Cardiac muscle cell (in vitro differentiated cells and primary cell): ENCODE measurements at regions not wholly inside any gene's neighbourhood (a gene's known extent, or its start where the extent isn't known, plus 50 kb on each side); places are given as distances from the start of the nearest gene placed in this dataset.
"Not testable (repeated sequence)": the region's sequence is repeated elsewhere in the genome, so short reads cannot be mapped to it uniquely, and the experiment has no call there.

Source experiments
- DNase-seq, 2 donors: peaks; one replicate each; pipeline versions ENCODE4 v3.0.0 to v3.0.0-alpha.2; 2010 to 2017; ENCODE audit warnings: low read depth in 1 of 2, low spot score in 1 of 2
- H3K27ac ChIP-seq: fragments of 200-600 bp; sonication (generic); 2 replicates; pipeline ENCODE4 v1.5.1; 2016
- H3K27me3 ChIP-seq: fragments of 200-600 bp; sonication (generic); 2 replicates; pipeline ENCODE4 v1.6.0; 2016; ENCODE audit warnings: control low read depth
- H3K36me3 ChIP-seq: fragments of 200-600 bp; sonication (generic); 2 replicates; pipeline ENCODE4 v1.5.1; 2016; ENCODE audit warnings: control low read depth
- H3K4me1 ChIP-seq: fragments of 200-600 bp; sonication (generic); 2 replicates; pipeline ENCODE4 v1.8.1; 2017; ENCODE audit warnings: low read depth, mild to moderate bottlenecking, mixed run types
- H3K4me3 ChIP-seq: fragments of 200-600 bp; sonication (generic); 2 replicates; pipeline ENCODE4 v1.5.1; 2016; ENCODE audit warnings: mild to moderate bottlenecking
- H3K9me3 ChIP-seq: fragments of 200-600 bp; sonication (generic); 2 replicates; pipeline ENCODE4 v1.5.1; 2017; ENCODE audit warnings: low read depth, mild to moderate bottlenecking, control low read depth
- CTCF ChIP-seq: IDR thresholded peaks from 2 replicates; pipeline ENCODE4 v1.5.1; 2012; ENCODE audit warnings: low read depth, mild to moderate bottlenecking, low read length

DNA sequence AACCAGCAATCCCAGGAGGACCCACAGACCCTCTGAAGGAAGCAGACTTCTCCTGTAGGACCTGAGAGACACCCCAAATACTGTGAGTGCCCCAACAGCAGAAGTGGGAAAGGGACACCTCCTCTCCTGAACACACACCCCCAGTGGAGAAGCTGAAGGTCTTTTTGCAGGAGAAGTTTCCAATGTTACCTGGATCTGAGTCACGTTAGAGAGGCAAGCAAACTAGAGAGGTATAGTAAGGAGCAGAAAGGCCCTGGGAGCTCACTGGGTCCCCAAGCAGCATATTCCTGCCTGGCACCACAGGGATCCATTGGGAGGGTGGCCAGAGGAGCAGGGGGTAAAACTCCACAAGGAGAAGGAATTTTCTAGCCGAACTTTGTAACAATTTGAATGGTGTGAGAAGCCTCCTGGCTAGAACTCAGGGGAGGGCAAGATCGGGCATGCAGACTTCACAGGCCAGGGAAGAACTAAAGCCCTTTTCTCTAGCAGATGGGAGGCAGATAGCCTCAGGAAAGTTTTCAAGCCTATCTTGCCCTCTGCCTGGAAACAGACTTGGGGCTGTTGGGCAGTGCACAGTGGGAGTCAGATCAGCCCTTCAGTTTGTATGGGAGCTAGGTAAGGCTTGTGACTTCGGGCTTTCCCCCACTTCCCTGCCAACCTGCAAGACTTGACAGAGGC lies 68.2 kb upstream of the SSTR4 start:
- no peak overlapping the region for H3K27ac ChIP-seq
- H3K9me3 ChIP-seq = no peaks in the 10 kb centered on the region
- no peak for DNase-seq
- TF ChIP-seq CTCF = no peak
- H3K4me3 ChIP-seq = no peak overlapping the region
- no peaks in the 10 kb centered on the region for H3K27me3 ChIP-seq
- no peaks in the 10 kb centered on the region for H3K4me1 ChIP-seq
- H3K36me3 ChIP-seq = no peaks in the 10 kb centered on the region

GRCh38 chr20:22967706-22968105 lies 67.4 kb upstream of the SSTR4 start:
- not testable (repeated sequence) for H3K36me3 ChIP-seq, H3K4me1 ChIP-seq, DNase-seq, H3K27ac ChIP-seq, H3K4me3 ChIP-seq, H3K9me3 ChIP-seq, H3K27me3 ChIP-seq

DNA sequence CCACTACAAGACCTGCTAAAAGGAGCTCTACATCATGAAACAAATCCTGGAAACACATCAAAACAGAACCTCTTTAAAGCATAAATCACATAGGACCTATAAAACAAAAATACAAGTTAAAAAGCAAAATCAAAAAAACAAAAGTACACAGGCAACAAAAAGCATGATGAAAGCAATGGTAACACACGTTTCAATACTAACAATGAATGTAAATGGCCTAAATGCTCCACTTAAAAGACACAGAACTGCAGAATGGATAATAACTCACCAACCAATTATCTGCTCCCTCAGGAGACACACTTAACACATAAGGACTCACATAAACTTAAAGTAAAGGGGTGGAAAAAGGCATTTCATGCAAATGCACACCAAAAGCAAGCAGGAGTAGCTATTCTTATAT lies 66.1 kb upstream of the SSTR4 start:
- H3K9me3 ChIP-seq, H3K4me3 ChIP-seq, H3K27ac ChIP-seq, H3K27me3 ChIP-seq, H3K36me3 ChIP-seq, DNase-seq, H3K4me1 ChIP-seq: not testable (repeated sequence)

GRCh38 chr20:22971077-22971476 lies 64.0 kb upstream of the SSTR4 start:
- H3K36me3 ChIP-seq, H3K9me3 ChIP-seq, DNase-seq, H3K27ac ChIP-seq, H3K4me1 ChIP-seq, H3K4me3 ChIP-seq: not testable (repeated sequence)
- peaks cover 11% of the 10 kb centered on the region for H3K27me3 ChIP-seq

GRCh38 chr20:22974354-22974753 lies 60.8 kb upstream of the SSTR4 start:
- Histone ChIP-seq H3K9me3 (no peaks in the 10 kb centered on the region), H3K4me1 (no peaks in the 10 kb centered on the region), H3K4me3 (no peak overlapping the region), H3K36me3 (no peaks in the 10 kb centered on the region), H3K27me3 (peaks cover 15% of the 10 kb centered on the region), H3K27ac (no peak overlapping the region)
- peak; percentile 10 to 56 for DNase-seq
- TF ChIP-seq CTCF = peak; percentile 74

DNA sequence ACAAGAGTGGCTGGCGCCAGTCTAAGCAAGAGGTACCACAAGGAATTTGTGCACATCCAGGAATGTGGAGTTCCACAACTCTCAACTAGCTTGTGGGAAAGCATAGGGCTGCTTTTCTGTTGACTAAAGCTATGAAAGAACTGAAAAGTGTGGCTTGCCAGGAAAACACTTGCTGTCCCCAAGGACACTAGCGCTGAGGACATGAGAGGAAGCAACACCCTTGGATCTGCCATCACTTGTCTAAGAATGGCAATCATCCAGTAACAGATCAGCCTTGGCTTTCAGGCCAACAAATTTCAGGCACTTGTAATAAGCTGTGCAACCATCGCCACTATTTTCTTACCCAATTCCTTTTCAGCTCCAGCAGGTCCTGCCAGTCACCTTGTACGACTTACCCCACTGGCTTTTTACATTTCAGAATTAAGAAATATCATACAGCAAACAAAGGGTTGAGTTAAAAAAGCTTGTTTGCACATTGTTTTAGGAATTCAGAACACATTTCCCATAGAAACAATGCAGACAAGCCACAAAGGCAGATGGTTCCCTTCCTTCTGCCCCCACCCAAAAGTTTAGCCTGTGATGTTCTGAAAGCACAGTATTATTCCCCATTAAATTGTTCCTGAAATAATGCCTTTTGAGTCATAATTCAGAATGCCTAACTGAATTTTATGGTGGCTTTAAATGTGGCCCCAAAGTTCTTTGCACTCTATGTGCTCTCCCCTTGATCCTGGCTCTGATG lies 57.9 kb upstream of the SSTR4 start:
- Histone ChIP-seq H3K36me3 (no peaks in the 10 kb centered on the region), H3K9me3 (no peaks in the 10 kb centered on the region), H3K27ac (no peak overlapping the region), H3K4me1 (no peaks in the 10 kb centered on the region), H3K4me3 (no peak overlapping the region), H3K27me3 (peaks cover 15% of the 10 kb centered on the region)
- no peak for DNase-seq
- no peak for TF ChIP-seq CTCF

GRCh38 chr20:22984008-22984407 lies 51.1 kb upstream of the SSTR4 start:
- no peaks in the 10 kb centered on the region for H3K27me3 ChIP-seq
- no peaks in the 10 kb centered on the region for H3K4me1 ChIP-seq
- no peak for TF ChIP-seq CTCF
- no peak overlapping the region for H3K4me3 ChIP-seq
- no peak for DNase-seq
- no peaks in the 10 kb centered on the region for H3K9me3 ChIP-seq
- H3K36me3 ChIP-seq = no peaks in the 10 kb centered on the region
- no peak overlapping the region for H3K27ac ChIP-seq
